GM19438 (cell line): ENCODE measurements at regions not wholly inside any gene's neighbourhood (a gene's known extent, or its start where the extent isn't known, plus 50 kb on each side); places are given as distances from the start of the nearest gene placed in this dataset.

Source experiments
- ATAC-seq: cut with Tn5 transposase; IDR thresholded peaks from one replicate; pipeline ENCODE4 v1.9.1; 2021; ENCODE audit warnings: low read depth; ENCODE audit not compliant: unreplicated experiment

- ATAC-seq = no peak
Observed at GRCh38 chr21:35266546-35266945, 217.4 kb upstream of the RUNX1 start.

DNA sequence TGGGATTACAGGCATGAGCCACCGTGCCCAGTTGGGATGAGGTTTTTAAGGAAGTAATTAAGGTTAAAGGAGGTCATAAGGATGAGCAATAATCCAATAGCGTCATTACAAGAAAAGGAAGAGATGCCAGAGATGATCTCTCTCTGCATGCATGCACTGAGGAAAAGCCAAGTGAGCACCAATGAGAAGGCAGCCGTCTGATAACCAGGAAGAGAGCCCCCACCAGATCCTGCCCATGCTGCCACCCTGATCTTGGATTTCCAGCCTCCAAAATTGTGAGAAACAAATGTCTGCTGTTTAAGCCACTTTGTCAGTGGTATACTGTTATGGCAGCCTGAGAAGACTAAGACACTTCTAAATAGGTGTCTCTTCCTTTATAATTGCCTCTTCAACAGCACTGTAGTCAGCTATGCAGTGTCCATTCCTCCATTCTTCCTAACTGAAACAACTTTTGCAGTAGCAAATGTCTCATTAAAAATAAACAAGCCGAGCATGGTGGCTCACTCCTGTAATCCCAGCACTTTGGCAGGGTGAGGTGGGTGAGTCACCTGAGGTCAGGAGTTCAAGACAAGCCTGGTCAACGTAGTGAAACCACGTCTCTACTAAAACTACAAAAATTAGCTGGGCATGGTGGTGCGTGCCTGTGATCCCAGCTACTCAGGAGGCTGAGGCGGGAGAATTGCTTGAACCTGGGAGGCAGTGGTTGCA, 216.2 kb upstream of the RUNX1 start:
- ATAC-seq = no peak

GRCh38 chr21:35259457-35259856, 210.4 kb upstream of the RUNX1 start:
- no peak for ATAC-seq

DNA sequence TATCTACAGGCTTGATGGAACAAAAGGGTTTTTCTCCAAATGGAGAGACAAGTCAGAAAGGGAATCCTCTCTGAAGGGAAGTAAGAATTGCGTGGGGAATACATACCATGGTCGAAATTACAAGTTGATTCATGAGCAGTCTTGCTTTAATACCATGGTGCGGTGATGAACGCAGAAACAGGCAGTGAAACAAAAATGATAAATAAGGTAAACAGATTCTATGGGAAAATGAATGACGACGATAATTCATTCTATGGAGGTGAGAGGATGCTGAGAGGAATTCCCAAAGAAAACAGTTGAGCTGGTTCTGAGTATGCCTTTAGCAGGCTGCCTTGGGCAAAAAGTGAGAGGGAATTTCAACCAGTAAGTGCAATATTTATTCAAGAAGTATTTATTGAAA, 209.4 kb upstream of the RUNX1 start:
- no peak for ATAC-seq

- ATAC-seq = no peak
Observed at GRCh38 chr21:35257413-35257812, 208.3 kb upstream of the RUNX1 start.

DNA sequence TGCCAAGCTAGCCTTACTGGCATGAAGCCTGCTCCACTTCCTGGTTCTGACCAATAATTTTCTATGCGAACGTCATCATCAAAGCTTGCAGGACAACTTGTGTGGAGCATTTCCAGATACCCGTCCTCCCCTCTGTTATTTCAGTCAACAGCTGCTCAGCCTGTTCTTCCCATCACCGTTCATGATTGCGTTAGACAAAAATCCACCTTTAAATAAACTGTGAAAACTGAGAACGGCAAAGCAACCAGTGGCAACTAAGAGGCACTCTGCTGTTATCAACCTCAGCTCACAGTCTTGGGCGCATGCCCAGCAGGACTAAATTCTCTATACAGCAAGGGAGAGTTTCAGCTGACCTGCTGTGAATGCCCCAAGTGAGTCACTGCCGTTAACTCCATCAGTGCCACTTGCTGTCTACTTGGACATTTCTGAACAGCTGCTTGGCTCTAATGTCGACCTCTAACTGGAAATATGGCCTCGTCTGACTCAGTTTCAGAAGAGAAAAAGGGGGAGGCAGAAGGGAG, 207.4 kb upstream of the RUNX1 start:
- no peak for ATAC-seq

DNA sequence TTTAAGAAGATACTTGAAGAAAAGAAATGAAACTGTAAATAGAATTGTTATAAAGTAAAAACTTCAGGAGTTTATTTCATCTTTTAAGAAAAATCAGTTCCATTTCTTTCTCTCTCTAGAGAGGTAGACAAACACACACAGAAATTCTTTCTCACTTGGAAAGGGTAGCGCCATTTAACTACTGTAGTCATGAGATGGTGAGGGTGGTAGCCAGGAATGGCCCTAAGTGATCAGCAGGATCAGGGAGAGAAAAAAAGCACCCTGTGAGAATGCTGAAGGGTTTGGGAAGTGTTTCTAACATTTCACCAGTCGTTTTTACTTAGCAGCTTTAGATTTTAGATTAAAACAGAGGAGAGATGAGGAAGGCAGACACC, 205.7 kb upstream of the RUNX1 start:
- ATAC-seq = no peak

DNA sequence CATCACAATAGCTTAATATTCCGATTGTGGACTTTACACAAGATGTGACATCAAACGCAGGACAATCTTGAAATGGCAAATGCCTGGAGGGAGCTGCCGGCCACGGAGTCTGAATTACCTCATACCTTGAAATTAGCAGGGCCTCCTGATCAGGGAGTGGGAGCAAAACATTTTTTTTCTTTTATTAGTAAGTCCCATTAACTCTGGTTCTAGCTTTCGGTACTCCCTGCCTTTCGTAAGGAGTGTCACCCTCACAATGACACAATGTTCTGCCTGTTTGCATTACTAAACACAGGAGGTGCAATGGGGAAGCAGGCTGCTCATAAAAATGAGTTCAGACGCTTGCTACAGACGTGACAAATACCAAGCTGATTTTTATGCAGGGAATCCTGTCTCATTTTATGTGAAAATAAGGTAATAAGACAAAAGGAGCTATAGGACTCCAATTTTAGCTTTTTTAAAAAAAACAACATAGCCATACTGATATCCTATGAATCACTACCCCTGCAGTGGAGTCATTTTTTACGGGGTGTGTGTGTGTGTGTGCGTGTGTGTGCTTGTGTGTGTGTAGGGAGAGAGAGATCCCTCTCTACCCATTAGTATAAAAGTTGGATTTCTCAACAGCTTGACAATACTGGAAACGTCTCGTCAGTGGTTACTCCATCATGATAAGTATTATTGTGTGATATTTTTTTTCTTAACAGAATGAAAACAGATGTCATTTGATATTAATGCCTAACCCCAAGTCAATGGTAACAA, 205.1 kb upstream of the RUNX1 start:
- no peak for ATAC-seq

GRCh38 chr21:35252831-35253230, 203.7 kb upstream of the RUNX1 start:
- no peak for ATAC-seq

DNA sequence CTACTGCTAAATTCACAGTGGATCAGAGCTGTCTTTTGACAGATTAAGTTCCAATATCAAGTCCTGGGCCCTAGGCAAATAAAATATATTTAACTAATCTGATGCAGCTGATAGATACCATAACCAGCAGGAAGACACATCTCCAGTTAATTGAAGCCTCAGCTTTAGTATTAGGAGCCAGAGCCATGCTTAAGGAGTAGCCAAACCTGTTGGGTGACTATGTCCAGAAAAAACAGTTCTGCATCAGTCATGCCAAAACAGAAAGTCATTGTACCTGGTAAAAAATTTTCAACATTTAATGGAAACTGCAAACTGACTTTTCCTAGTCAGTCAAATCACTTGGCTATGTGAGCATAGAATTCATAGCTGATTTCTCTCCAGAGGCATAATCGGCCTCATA, 200.5 kb upstream of the RUNX1 start:
- ATAC-seq = no peak

GRCh38 chr21:35245879-35246278, 196.8 kb upstream of the RUNX1 start:
- no peak for ATAC-seq

DNA sequence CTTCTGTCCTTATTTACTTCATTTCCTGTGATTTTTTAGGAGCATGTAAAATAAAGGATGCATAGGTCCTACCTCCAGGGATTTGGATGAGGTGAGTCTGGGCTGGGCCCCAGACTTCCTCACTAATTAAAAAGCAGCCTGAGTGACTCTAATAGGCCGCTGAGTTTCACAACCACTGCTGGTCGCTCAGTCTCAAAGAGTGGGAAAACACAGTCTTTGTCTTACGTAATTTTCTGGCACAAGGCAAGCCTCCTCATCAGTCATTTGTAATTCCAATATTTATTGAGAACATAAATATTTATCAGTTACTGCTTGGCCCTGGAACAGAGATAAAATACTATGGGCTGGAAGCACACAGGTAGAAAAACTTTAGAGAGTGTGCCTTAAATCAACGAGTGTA, 195.4 kb upstream of the RUNX1 start:
- no peak for ATAC-seq

DNA sequence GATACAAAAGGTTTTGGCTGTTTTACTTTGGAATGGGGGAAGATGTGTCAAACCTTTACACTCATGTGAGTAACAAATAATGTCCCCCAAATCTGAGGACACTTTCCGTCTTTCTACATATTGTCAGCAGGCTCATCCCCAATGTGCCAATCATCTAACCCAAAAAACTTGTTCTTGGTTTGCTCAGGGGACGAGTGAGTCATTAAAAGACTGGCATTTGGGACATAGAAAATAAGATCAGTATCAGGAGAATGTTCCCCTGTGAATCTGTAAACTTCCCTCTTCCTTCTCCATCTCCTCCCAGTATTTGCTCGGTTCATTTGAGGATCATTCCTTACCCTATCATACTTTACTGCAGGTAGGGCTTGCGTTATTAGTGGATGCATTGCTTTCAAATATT, 194.1 kb upstream of the RUNX1 start:
- no peak for ATAC-seq

- ATAC-seq = no peak
Observed at GRCh38 chr21:35239811-35240219, 190.7 kb upstream of the RUNX1 start.

DNA sequence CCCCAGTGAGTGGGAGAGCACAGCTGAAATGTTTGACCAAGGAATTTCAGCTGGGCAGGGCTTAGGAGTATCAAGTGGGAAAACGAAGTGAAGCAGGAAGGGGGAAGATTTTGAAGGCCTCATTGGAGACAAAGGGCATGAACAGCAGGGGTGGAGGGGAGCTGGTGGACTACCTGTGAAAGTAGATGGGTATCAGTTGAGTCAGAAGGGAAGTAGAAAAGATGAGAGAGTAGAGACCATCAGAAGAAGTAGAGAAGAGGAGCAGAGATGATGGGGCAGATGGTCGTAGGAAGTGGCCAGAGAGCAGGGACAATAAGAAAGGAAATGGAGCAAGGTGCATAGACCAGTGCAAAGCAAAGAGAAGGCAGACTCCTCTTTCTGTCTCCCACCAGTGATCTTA, 189.0 kb upstream of the RUNX1 start:
- no peak for ATAC-seq

DNA sequence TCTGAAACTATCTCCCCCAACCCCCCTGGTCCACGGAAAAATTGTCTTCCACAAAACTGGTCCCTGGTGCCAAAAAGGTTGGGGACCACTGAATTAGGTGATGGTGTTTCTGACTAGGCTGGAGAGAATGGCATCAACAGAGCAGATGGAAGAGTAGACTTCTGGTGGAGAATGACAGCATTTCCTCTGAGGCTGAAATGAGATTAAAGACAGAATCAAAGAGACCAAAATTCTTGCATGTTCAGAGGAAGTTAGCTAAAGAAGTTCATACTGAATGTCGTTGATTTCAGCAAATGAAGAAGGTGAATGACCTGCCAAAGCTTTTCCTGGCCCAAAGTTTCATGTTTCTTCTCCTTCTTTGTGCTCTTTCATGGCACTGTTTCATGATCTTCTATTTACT, 188.2 kb upstream of the RUNX1 start:
- ATAC-seq = no peak

- no peak for ATAC-seq
Observed at GRCh38 chr21:35236090-35236489, 187.0 kb upstream of the RUNX1 start.

DNA sequence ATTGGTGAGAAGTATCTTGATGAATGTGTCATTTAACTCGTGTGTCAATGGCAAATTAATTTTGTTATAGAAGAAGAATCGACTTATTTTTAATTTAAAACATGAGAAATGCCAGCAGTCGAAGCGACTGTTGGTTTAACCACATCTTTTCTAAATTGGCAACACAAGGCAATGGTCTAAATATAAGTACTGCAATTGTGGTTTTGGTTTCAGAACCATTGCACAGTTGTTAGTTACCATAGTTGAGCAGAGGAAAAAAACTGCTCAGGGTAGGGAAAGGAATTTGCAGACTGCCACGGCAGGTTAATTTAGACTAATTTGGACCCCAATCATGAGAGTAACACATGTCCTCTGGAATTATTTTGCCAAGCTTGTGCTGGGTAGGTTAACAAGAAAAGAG, 185.6 kb upstream of the RUNX1 start:
- no peak for ATAC-seq

DNA sequence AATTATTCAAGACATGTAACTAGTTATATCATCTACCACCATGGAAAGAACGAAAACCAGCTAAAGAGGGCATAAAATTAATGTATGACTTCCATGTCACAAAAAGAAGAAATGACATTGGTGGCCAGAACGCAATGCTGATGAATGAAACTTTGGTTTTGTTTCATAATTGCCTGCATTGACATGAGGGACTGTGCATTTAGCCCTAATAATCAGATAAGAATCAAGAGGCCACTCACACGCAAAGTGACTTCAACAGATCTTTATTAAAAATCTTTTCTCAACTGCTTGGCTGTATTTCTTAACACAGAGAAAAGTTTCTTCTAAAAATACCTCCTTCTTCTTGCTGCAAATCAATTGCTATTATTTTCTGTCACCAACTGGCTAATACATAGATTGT, 184.7 kb upstream of the RUNX1 start:
- no peak for ATAC-seq

DNA sequence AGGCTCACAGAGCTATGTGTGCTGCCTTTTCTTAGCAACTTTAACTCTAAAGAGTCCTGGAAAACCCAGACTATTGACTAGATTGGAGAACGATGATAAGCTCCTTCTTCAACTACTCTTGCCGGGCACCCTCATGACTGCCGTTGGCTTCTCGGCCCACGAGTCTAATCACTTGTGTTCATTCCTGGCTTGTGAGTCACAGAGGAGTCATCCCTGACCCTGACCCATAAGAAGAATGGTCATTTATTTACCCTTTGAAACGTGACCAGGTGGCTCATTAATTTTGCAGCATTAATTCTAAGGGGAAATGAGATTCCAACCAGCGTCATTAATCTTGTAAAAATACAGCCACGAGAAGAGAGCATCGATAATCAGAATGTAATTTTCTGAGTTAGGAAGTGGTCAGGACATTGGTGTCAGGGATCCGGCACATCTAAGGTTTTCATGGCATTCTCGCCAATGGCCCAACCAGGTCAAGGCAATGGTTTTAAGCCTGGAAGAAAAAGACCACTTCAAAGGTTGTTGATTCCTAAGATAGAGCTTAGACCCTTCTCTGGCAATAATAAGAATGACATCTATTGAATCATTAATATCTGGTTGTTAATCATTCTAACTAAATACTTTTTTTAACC, 183.6 kb upstream of the RUNX1 start:
- no peak for ATAC-seq

GRCh38 chr21:35231090-35231489, 182.0 kb upstream of the RUNX1 start:
- ATAC-seq = no peak

GRCh38 chr21:35229290-35229689, 180.2 kb upstream of the RUNX1 start:
- no peak for ATAC-seq
